Sigmoid colon (tissue), 6 donors: ENCODE measurements at regions not wholly inside any gene's neighbourhood (a gene's known extent, or its start where the extent isn't known, plus 50 kb on each side); places are given as distances from the start of the nearest gene placed in this dataset.

Source experiments
- DNase-seq: peaks from one replicate; pipeline ENCODE4 v3.0.0-alpha.2; 2019
- H3K27ac ChIP-seq, 4 donors: fragments of 200-600 bp; sonication (generic); one replicate each; pipeline ENCODE4 v1.5.1; 2016 to 2019; ENCODE audit warnings: mild to moderate bottlenecking in 1 of 4
- H3K27me3 ChIP-seq, 3 donors: fragments of 200-600 bp; sonication (generic); one replicate each; pipeline ENCODE4 v1.5.1; 2019; ENCODE audit warnings: mild to moderate bottlenecking in 1 of 3
- H3K36me3 ChIP-seq, 4 donors: fragments of 200-600 bp; sonication (generic); one replicate each; pipeline ENCODE4 v1.5.1; 2016 to 2019
- H3K4me1 ChIP-seq, 4 donors: fragments of 200-600 bp; sonication (generic); one replicate each; pipeline ENCODE4 v1.5.1; 2017 to 2019
- H3K4me3 ChIP-seq, 4 donors: fragments of 200-600 bp; sonication (generic); one replicate each; pipeline ENCODE4 v1.5.1; 2017 to 2019; ENCODE audit warnings: mild to moderate bottlenecking in 2 of 4, moderate library complexity in 1 of 4
- H3K9me3 ChIP-seq, 4 donors: fragments of 200-600 bp in 3 of 4; sonication (generic) in 3 of 4; one replicate each; pipeline versions ENCODE4 v1.5.1 to v1.6.1; 2013 to 2019
- EP300 ChIP-seq, 4 donors: sonication (generic); formaldehyde crosslinking; IDR thresholded peaks; one replicate each; pipeline ENCODE4 v1.6.1; 2017; ENCODE audit warnings: antibody characterized with exemption in 4 of 4
- POLR2A ChIP-seq, 2 donors: fragments of 450-650 bp; IDR thresholded peaks; one replicate each; pipeline ENCODE4 v1.6.1; 2016; ENCODE audit warnings: antibody characterized with exemption in 2 of 2, mild to moderate bottlenecking in 2 of 2, moderate library complexity in 2 of 2
- POLR2AphosphoS5 ChIP-seq, 4 donors: sonication (generic); formaldehyde crosslinking; IDR thresholded peaks; one replicate each; pipeline ENCODE4 v1.6.1; 2017; ENCODE audit warnings: antibody characterized with exemption in 4 of 4
- WGBS, 2 donors: extraction: QIAGEN DNeasy Blood & Tissue Kit; methylation state at CpG; one replicate each; pipeline ENCODE4 v1.1.7; 2013; 5-methylcytosine and 5-hydroxymethylcytosine counted together
- intact Hi-C: fragments of 100-400 bp; cut with DNase I; formaldehyde crosslinking; loops from one replicate; pipeline ENCODE4 v1.15.1; 2023
- TF ChIP-seq, protein P1 (sequence below), 4 experiments: fragments of 450-650 bp in 3 of 4; fragments of 200-600 bp in 1 of 4; IDR thresholded peaks; one replicate each; pipeline ENCODE4 v1.5.1; 2016 to 2019; ENCODE audit warnings: antibody characterized with exemption in 4 of 4, mild to moderate bottlenecking in 3 of 4, moderate library complexity in 2 of 4
- donor health status: healthy with polysubstance abuse.
- donor health status: healthy.

DNA sequence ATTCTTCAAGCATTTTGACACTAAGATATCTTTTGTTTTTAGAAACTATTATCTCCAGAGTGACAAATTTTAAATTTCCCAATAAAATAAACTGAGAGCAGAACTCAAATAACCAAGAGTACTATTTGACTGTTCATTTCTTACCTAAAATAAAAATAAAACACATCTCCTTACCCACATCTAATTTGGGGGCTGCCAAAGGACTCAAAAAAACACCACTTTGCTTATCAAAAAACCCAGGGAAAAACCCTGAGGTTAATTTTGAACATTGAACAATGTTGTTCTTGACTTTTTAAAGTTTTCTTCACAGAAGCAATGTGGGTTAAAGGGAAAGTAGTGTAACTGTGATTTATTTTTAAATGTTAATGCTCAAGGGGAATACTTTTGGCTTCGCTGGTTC is 243.0 kb upstream of the HHIP start:
- H3K27ac ChIP-seq, result no peak overlapping the region

DNA sequence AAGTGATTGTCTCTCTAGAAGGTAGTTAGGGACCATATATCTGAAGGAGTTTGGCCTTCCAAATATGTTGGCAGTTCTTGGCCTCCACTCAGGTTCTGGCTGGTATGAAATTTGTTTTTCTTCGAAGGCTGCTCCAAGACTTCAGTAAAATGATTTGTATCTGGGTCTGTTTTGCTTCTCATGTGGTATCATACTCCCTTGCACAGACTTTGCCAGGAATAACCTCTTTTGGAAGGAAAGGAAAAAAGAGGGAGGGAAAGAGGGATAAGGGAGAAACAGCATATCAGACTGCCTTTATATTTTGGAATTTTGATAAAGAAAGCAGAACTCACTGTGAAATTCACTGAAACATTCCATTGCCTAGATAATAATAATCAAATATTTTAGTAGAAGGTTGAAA is 242.1 kb upstream of the HHIP start:
- peaks cover 0 to 15% (median 6%) of the 10 kb centered on the region in 4 donors for H3K4me1 ChIP-seq
- intact Hi-C loops, result no loop called here
- H3K9me3 ChIP-seq, result no peaks in the 10 kb centered on the region
- no peak overlapping the region for H3K27ac ChIP-seq
- no peak for DNase-seq
- H3K27me3 ChIP-seq, result no peaks in the 10 kb centered on the region
- TF ChIP-seq POLR2AphosphoS5 (IDR thresholded peaks at IDR 0.05) (no peak), EP300 (IDR thresholded peaks at IDR 0.05) (no peak), POLR2A (IDR thresholded peaks at IDR 0.05) (no peak)
- TF ChIP-seq, protein P1, sequence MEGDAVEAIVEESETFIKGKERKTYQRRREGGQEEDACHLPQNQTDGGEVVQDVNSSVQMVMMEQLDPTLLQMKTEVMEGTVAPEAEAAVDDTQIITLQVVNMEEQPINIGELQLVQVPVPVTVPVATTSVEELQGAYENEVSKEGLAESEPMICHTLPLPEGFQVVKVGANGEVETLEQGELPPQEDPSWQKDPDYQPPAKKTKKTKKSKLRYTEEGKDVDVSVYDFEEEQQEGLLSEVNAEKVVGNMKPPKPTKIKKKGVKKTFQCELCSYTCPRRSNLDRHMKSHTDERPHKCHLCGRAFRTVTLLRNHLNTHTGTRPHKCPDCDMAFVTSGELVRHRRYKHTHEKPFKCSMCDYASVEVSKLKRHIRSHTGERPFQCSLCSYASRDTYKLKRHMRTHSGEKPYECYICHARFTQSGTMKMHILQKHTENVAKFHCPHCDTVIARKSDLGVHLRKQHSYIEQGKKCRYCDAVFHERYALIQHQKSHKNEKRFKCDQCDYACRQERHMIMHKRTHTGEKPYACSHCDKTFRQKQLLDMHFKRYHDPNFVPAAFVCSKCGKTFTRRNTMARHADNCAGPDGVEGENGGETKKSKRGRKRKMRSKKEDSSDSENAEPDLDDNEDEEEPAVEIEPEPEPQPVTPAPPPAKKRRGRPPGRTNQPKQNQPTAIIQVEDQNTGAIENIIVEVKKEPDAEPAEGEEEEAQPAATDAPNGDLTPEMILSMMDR (IDR thresholded peaks at IDR 0.05), result no peak
- no peaks in the 10 kb centered on the region for H3K36me3 ChIP-seq
- H3K4me3 ChIP-seq, result no peak overlapping the region
- 80 to 82% methylated on average over 1 of the region's 1 CpG for WGBS, 2 donors

More for the DNA sequence above, 243.0 kb upstream of the HHIP start:
- no peaks in the 10 kb centered on the region for H3K27me3 ChIP-seq
- DNase-seq, result no peak
- H3K4me1 ChIP-seq, result peaks cover 0 to 15% (median 6%) of the 10 kb centered on the region in 4 donors
- no peaks in the 10 kb centered on the region for H3K36me3 ChIP-seq
- no peak for TF ChIP-seq POLR2AphosphoS5 (IDR thresholded peaks at IDR 0.05)
- TF ChIP-seq, protein P1 (IDR thresholded peaks at IDR 0.05), result no peak
- TF ChIP-seq EP300 (IDR thresholded peaks at IDR 0.05), result no peak
- TF ChIP-seq POLR2A (IDR thresholded peaks at IDR 0.05), result no peak
- H3K4me3 ChIP-seq, result no peak overlapping the region
- H3K9me3 ChIP-seq, result no peaks in the 10 kb centered on the region
- WGBS, 2 donors, result 69 to 83% methylated on average over 1 of the region's 1 CpG
- intact Hi-C loops, result no loop called here

DNA sequence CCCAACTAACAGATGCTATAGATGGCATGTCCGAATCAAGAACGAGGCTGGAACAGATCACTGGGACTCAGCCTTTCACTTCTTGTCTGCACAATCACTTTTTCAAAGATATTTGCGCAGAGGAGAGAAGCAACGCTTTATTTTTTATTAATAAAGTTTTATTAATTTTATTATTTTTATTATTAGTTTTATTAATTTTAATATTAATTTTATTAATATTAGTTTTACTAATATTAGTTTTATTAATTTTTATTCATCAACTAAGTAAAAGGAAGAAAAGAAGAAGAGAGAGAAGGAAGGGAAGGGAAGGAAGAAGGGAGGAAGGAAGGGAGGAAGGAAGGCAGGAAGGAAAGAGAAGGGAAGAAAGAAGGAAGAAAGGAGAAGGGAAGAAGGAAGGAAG is 236.4 kb upstream of the HHIP start:
- Histone ChIP-seq H3K4me3 (no peak overlapping the region), H3K36me3 (no peaks in the 10 kb centered on the region), H3K9me3 (no peaks in the 10 kb centered on the region), H3K27ac (no peak overlapping the region), H3K4me1 (peaks cover 0 to 2% (median 0%) of the 10 kb centered on the region in 4 donors), H3K27me3 (no peaks in the 10 kb centered on the region)
- TF ChIP-seq EP300 (IDR thresholded peaks at IDR 0.05), result no peak
- TF ChIP-seq, protein P1 (IDR thresholded peaks at IDR 0.05), result no peak
- no peak for TF ChIP-seq POLR2A (IDR thresholded peaks at IDR 0.05)
- no peak for TF ChIP-seq POLR2AphosphoS5 (IDR thresholded peaks at IDR 0.05)
- 59 to 85% methylated on average over 4 of the region's 4 CpGs for WGBS, 2 donors
- no peak for DNase-seq
- intact Hi-C loops, result no loop called here

DNA sequence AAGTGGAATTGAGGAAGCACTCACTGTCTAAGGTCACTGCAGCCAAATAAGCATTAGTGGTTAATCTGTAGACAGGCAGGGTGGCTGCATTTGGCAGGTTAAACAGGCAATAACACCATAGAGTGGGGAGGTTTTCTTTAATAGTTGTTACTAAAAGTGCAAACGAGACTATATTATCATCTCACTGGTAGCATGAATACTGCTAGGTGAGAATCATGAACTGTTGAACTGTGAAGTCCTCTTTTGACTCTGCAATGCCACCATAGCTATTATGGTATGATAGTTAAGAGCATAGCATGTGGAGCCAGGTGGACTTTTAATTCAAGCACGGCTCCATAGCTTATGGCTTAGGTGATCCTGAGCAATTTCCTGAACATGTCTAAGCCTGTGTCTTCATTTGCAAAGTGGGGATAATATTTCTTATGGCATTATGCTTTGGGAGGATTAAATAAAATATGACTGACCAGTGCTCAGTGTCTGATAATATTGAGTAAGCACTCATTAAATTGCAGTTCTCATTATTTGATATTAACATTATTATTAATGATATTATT is 235.6 kb upstream of the HHIP start:
- Histone ChIP-seq H3K4me1 (no peaks in the 10 kb centered on the region), H3K36me3 (no peaks in the 10 kb centered on the region), H3K27me3 (no peaks in the 10 kb centered on the region), H3K9me3 (no peaks in the 10 kb centered on the region), H3K27ac (no peak overlapping the region), H3K4me3 (no peak overlapping the region)
- intact Hi-C loops, result no loop called here
- no peak for TF ChIP-seq POLR2AphosphoS5 (IDR thresholded peaks at IDR 0.05)
- TF ChIP-seq EP300 (IDR thresholded peaks at IDR 0.05), result no peak
- TF ChIP-seq POLR2A (IDR thresholded peaks at IDR 0.05), result no peak
- TF ChIP-seq, protein P1 (IDR thresholded peaks at IDR 0.05), result no peak
- no peak for DNase-seq
- 61 to 79% methylated on average over 2 of the region's 2 CpGs for WGBS, 2 donors

DNA sequence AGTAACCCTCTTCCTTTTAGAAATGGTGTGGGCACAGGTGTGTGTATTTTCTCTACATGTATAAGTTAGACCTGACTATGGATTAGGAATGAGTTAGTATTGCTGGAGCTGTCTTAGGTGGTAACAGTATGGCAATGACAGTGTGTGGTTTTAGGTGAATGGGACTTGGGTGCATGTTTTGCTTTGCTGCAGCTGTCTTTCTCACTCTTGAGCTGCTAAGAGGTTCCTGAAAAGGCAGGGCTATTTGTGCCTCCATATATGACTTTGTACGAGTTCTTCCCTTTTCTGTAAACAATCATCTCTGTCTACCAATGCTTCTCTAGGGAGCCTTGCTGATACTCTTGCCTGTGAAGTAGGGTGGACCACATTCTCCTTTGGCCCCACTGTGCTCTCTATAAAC is 234.8 kb upstream of the HHIP start:
- intact Hi-C loops, result no loop called here
- no peak for DNase-seq
- no peak for TF ChIP-seq POLR2A (IDR thresholded peaks at IDR 0.05)
- TF ChIP-seq POLR2AphosphoS5 (IDR thresholded peaks at IDR 0.05), result no peak
- TF ChIP-seq, protein P1 (IDR thresholded peaks at IDR 0.05), result no peak
- no peak for TF ChIP-seq EP300 (IDR thresholded peaks at IDR 0.05)
- Histone ChIP-seq H3K9me3 (no peaks in the 10 kb centered on the region), H3K36me3 (no peaks in the 10 kb centered on the region), H3K4me3 (no peak overlapping the region), H3K27ac (no peak overlapping the region), H3K27me3 (no peaks in the 10 kb centered on the region), H3K4me1 (no peaks in the 10 kb centered on the region)
- WGBS, 2 donors, result 23 to 41% methylated on average over 1 of the region's 1 CpG
